ENCODE measurements at regions not wholly inside any gene's neighbourhood (a gene's known extent, or its start where the extent isn't known, plus 50 kb on each side); places are given as distances from the start of the nearest gene placed in this dataset.

DNA sequence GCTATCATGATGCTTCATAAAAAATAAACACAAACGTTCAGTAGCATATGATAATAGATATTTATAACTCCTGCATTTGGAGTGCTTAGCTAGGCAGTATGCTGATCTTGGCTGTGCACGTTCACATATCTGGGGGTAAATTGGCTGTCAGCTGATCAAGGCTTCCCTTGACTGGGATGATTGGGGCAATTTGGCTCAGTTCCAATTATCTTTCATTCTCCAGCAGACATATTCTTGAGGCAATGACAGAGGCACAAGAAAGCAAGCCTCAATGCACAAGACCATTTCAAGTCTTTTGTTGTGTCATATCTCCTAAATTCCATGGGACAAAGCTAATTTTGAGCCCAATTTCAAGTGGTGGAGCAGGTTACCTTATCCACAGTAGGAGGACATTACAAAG lies 142.0 kb downstream of the DLEU7 start:
- H3K27ac Mint-ChIP-seq: no peak overlapping the region
- DNase-seq (ENCODE audit: low spot score in 2 of 2): no peak
- no peaks in the 10 kb centered on the region for H3K9me3 Mint-ChIP-seq
- no peak overlapping the region for H3K4me3 Mint-ChIP-seq
- H3K4me1 Mint-ChIP-seq: no peaks in the 10 kb centered on the region
- no peak for ATAC-seq
- H3K36me3 Mint-ChIP-seq: no peaks in the 10 kb centered on the region

GRCh38 chr13:50706505-50706904 lies 137.0 kb downstream of the DLEU7 start:
- ATAC-seq (no peak), DNase-seq (ENCODE audit: low spot score in 2 of 2) (no peak)
- no peak overlapping the region for H3K4me3 Mint-ChIP-seq
- no peak overlapping the region for H3K27ac Mint-ChIP-seq
- H3K36me3 Mint-ChIP-seq: no peaks in the 10 kb centered on the region
- H3K4me1 Mint-ChIP-seq: no peaks in the 10 kb centered on the region
- H3K9me3 Mint-ChIP-seq: no peaks in the 10 kb centered on the region

GRCh38 chr13:50707628-50708027 lies 135.9 kb downstream of the DLEU7 start:
- Mint-ChIP-seq H3K4me1 (no peaks in the 10 kb centered on the region), H3K36me3 (no peaks in the 10 kb centered on the region), H3K27ac (no peak overlapping the region), H3K9me3 (no peaks in the 10 kb centered on the region), H3K4me3 (no peak overlapping the region)
- ATAC-seq (no peak), DNase-seq (ENCODE audit: low spot score in 2 of 2) (no peak)

GRCh38 chr13:50708461-50708860 lies 135.0 kb downstream of the DLEU7 start:
- DNase-seq (ENCODE audit: low spot score in 2 of 2) (no peak), ATAC-seq (no peak)
- H3K9me3 Mint-ChIP-seq: no peaks in the 10 kb centered on the region
- H3K4me1 Mint-ChIP-seq: peaks cover 1% of the 10 kb centered on the region
- H3K36me3 Mint-ChIP-seq: no peaks in the 10 kb centered on the region
- no peak overlapping the region for H3K4me3 Mint-ChIP-seq
- no peak overlapping the region for H3K27ac Mint-ChIP-seq

DNA sequence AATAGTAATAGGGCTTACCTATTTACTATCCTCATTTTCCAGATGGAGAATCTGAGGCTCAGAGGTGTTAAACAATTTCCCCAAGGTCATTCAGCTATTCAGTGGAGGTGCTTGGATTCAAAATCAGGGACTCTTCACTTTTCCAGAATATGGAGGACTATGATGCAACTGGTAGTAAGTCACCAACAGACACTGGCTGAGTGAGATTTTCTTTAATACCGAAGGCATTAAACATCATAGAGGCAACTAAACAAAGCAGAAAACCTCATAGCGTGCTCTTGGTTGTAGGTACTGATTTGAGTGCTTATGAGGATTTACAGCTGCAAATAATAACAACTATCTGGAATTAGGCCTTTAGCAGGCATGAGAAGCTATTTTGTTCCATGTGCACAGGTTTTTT lies 134.4 kb downstream of the DLEU7 start:
- H3K4me1 Mint-ChIP-seq: peaks cover 7% of the 10 kb centered on the region
- ATAC-seq (no peak), DNase-seq (ENCODE audit: low spot score in 2 of 2) (no peak)
- H3K36me3 Mint-ChIP-seq: no peaks in the 10 kb centered on the region
- no peaks in the 10 kb centered on the region for H3K9me3 Mint-ChIP-seq
- no peak overlapping the region for H3K27ac Mint-ChIP-seq
- no peak overlapping the region for H3K4me3 Mint-ChIP-seq

- no peaks in the 10 kb centered on the region for H3K9me3 Mint-ChIP-seq
- no peak overlapping the region for H3K4me3 Mint-ChIP-seq
- no peaks in the 10 kb centered on the region for H3K36me3 Mint-ChIP-seq
- no peak overlapping the region for H3K27ac Mint-ChIP-seq
- peaks cover 21% of the 10 kb centered on the region for H3K4me1 Mint-ChIP-seq
- ATAC-seq (no peak), DNase-seq (ENCODE audit: low spot score in 2 of 2) (no peak)
These were observed 132.2 kb downstream of the DLEU7 start for GRCh38 chr13:50711131-50711815.

DNA sequence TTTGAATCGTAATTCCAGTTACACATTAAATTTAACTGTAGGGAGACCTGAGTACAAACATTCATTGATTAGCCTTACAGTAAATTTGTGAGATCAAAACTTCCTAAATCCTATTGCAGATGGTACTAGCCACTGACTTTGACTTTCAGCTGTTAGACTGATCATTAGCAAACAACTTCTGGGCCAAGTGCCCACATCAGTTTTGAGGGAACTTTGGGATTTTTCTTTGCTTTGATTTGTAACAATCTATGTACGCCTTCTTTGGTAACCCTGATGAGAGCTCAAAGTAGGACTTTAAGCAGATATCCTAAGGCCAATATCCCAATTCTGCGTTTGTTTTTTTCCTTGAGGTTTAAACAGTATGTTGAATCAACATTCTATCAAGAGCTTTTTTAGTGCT lies 131.5 kb downstream of the DLEU7 start:
- no peak overlapping the region for H3K4me3 Mint-ChIP-seq
- DNase-seq (ENCODE audit: low spot score in 2 of 2) (no peak), ATAC-seq (no peak)
- no peak overlapping the region for H3K27ac Mint-ChIP-seq
- H3K4me1 Mint-ChIP-seq: peaks cover 21% of the 10 kb centered on the region
- H3K36me3 Mint-ChIP-seq: no peaks in the 10 kb centered on the region
- H3K9me3 Mint-ChIP-seq: no peaks in the 10 kb centered on the region

- DNase-seq (ENCODE audit: low spot score in 2 of 2) (no peak), ATAC-seq (no peak)
- H3K4me3 Mint-ChIP-seq: no peak overlapping the region
- H3K4me1 Mint-ChIP-seq: peaks cover 21% of the 10 kb centered on the region
- H3K27ac Mint-ChIP-seq: no peak overlapping the region
- no peaks in the 10 kb centered on the region for H3K36me3 Mint-ChIP-seq
- H3K9me3 Mint-ChIP-seq: no peaks in the 10 kb centered on the region
These were observed 131.0 kb downstream of the DLEU7 start for GRCh38 chr13:50712456-50712855.

- Mint-ChIP-seq H3K9me3 (no peaks in the 10 kb centered on the region), H3K4me1 (peaks cover 21% of the 10 kb centered on the region), H3K27ac (no peak overlapping the region), H3K4me3 (no peak overlapping the region), H3K36me3 (no peaks in the 10 kb centered on the region)
- no peak for ATAC-seq
- DNase-seq (ENCODE audit: low spot score in 2 of 2): no peak
These were observed 130.6 kb downstream of the DLEU7 start for GRCh38 chr13:50712881-50713280.

DNA sequence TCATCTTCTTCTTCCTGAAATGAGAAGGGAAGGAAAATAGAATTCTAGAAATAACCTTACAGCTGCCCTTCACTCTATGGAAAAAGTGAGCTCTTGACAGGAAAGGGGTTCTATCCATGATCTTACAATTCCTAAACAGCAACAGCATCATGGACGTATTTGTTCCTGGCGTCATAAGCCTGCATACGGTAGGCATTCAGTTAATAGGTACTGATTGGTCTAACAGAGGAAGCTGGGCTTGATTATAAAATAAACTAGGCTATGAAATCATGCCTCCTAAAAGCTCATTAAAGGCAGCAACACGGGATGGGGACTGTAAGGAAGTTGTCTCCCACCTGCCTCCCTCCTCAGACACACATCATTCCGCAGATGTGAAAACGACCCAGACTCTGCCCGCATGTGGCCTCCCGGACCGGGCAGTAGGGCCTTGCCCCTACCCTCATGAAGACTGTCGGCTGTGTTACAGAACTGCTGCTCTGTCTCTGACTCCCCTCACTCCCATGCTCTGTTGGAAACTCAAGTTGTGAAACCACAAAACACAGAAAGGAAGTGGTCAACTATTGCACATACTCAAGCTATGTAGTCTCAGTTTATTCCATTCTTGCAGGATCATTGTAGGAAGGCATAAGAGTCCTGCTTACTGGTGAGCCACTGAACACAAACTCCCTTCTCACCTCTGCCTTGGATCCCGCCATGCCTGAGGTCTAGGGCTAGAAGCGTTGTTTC lies 129.8 kb downstream of the DLEU7 start:
- H3K4me1 Mint-ChIP-seq: peaks cover 21% of the 10 kb centered on the region
- ATAC-seq: peak; percentile 99
- peak overlapping the region; percentile 46 for H3K4me3 Mint-ChIP-seq

DNA sequence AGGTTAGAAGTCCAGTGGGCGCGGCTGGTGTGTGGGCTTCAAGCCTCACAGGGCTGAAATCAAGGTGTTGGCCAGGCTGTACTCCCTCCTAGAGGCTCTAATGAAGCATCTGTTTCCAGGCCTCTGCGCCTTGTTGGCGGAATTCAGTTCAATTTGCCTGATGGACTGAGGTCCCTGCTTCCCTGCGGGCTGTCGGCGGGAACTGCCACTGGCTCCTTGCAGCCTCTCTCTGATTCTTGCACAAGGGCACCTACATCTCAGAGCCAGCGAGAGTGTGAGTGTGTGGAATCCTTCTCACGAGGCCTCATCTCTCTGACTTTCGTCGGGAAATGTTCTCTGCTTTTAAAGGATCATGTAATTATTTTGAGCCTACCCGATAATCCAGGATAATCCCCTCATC lies 128.6 kb downstream of the DLEU7 start:
- no peaks in the 10 kb centered on the region for H3K9me3 Mint-ChIP-seq
- ATAC-seq (no peak), DNase-seq (ENCODE audit: low spot score in 2 of 2) (no peak)
- H3K4me3 Mint-ChIP-seq: no peak overlapping the region
- no peak overlapping the region for H3K27ac Mint-ChIP-seq
- H3K4me1 Mint-ChIP-seq: peaks cover 21% of the 10 kb centered on the region
- H3K36me3 Mint-ChIP-seq: no peaks in the 10 kb centered on the region

More for the DNA sequence above, 129.8 kb downstream of the DLEU7 start:
- H3K36me3 Mint-ChIP-seq: no peaks in the 10 kb centered on the region
- peak; percentile 4 to 53 for DNase-seq (ENCODE audit: low spot score in 2 of 2)
- H3K27ac Mint-ChIP-seq: peak overlapping the region; percentile 60
- no peaks in the 10 kb centered on the region for H3K9me3 Mint-ChIP-seq

DNA sequence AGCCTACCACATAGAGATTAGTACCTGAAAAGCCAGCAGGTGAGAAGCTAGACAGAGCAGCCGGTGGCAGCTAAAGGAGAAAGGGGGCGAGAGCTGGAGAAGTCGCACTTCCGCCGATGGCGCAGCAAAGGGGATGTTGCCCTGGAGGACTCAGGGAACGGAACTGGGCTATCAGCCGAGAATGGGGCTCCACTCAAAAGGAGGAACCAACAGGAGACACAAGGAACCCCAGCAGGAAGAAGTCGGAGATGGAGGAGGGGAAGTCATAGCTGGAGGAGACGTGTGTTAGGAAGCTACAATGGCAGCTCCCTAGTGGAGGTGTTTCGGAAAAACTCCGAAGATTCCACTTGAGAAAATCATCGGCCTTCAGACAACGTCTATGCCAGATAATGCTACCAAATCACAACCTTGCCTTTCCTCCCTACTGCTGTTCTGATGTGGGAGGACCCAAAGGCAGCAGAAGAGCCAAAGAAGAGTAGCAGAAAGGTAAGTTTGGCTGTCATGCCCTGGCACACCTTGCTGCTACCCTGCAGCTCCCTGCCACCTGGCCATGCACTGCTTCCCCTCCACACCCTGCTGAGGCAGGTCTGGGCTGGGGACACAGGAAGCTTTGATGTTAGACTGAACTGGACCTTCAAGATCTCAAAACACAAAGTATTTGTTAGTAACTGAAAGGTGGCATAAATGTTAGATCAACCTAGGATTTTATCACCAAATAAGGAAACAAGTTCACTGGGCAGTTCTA lies 127.9 kb downstream of the DLEU7 start:
- Mint-ChIP-seq H3K9me3 (no peaks in the 10 kb centered on the region), H3K27ac (no peak overlapping the region), H3K36me3 (no peaks in the 10 kb centered on the region), H3K4me1 (peaks cover 21% of the 10 kb centered on the region), H3K4me3 (no peak overlapping the region)
- DNase-seq (ENCODE audit: low spot score in 2 of 2): no peak
- ATAC-seq: no peak

GRCh38 chr13:50720861-50721671 lies 122.4 kb downstream of the DLEU7 start:
- DNase-seq (ENCODE audit: low spot score in 2 of 2): no peak
- no peaks in the 10 kb centered on the region for H3K9me3 Mint-ChIP-seq
- no peak overlapping the region for H3K4me3 Mint-ChIP-seq
- H3K4me1 Mint-ChIP-seq: no peaks in the 10 kb centered on the region
- no peak overlapping the region for H3K27ac Mint-ChIP-seq
- no peaks in the 10 kb centered on the region for H3K36me3 Mint-ChIP-seq
- no peak for ATAC-seq

- no peak overlapping the region for H3K4me3 Mint-ChIP-seq
- H3K4me1 Mint-ChIP-seq: no peaks in the 10 kb centered on the region
- ATAC-seq (no peak), DNase-seq (ENCODE audit: low spot score in 2 of 2) (no peak)
- no peak overlapping the region for H3K27ac Mint-ChIP-seq
- H3K36me3 Mint-ChIP-seq: no peaks in the 10 kb centered on the region
- no peaks in the 10 kb centered on the region for H3K9me3 Mint-ChIP-seq
These were observed 121.9 kb downstream of the DLEU7 start for GRCh38 chr13:50721672-50721992.

DNA sequence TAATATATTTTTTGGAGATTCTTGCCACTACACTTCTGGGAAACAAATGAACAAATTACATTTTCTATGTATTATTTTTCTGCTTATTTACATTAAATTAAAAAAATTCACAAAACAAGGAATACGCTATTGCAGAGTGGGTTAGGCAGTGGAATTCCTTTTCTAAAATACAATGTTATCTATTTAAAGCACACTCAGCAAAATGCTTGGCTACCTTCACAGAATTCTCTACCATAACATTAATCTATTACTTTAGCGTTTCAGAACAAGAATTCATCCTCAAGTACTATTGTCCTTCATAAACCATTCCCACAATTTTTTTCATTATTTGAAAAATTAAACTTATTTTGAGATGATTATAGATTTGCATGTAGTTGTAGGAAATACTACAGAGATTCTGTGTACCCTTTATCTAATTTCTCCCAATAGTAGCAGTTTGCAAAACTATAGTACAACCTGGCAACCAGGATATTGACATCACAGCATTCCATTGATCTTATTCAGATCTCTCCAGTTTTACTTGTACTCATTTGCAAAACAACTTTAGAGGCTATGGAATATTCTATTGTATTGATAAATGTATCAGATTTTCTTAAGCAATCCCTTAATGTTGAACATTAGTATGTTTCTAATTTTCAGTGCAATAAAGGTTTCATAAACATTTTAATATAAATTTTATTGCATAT lies 120.9 kb downstream of the DLEU7 start:
- H3K4me1 Mint-ChIP-seq: no peaks in the 10 kb centered on the region
- H3K4me3 Mint-ChIP-seq: no peak overlapping the region
- H3K9me3 Mint-ChIP-seq: no peaks in the 10 kb centered on the region
- DNase-seq (ENCODE audit: low spot score in 2 of 2) (no peak), ATAC-seq (no peak)
- no peaks in the 10 kb centered on the region for H3K36me3 Mint-ChIP-seq
- no peak overlapping the region for H3K27ac Mint-ChIP-seq

All from stimulated activated effector memory CD8-positive, alpha-beta T cell treated with anti-CD3 and anti-CD28 coated beads, Interleukin-12 subunit alpha, Interleukin-12 subunit beta, amount 100 ng/mL, for 72 hours (primary cell).